IMR-90 (cell line): ENCODE measurements at regions not wholly inside any gene's neighbourhood (a gene's known extent, or its start where the extent isn't known, plus 50 kb on each side); places are given as distances from the start of the nearest gene placed in this dataset.

ENCODE experiments used
- ATAC-seq: fragments of 200-7000 bp; cut with Tn5 transposase; 2 replicates; pipeline ENCODE4 v1.9.1; 2020; ENCODE audit warnings: low read depth, mild to moderate bottlenecking, moderate library complexity
- BruUV-seq: library from RNA; stranded (reverse); fragments of 400-500 nt; replicated peaks from 2 replicates; lab custom pipeline; 2021; lab: Mats Ljungman, UMichigan
- CTCF ChIA-PET: fragments of 300-600 bp; formaldehyde crosslinking; extraction: SDS; loops from one replicate; lab custom pipeline; 2021; ENCODE audit warnings: antibody characterized with exemption; lab: Yijun Ruan, JAX
- POLR2A ChIA-PET: fragments of 300-600 bp; sonication (Branson Sonifier 250); formaldehyde crosslinking; loops from one replicate; lab custom pipeline; 2022; ENCODE audit warnings: antibody characterized with exemption; ENCODE audit not compliant: unreplicated experiment; lab: Charles Lee
- DNase-seq: peaks from one replicate; pipeline ENCODE4 v3.0.0; 2013
- H2AFZ ChIP-seq: replicated peaks from 2 replicates; pipeline ENCODE3; 2013; ENCODE audit warnings: low read length, mild to moderate bottlenecking; ENCODE audit not compliant: poor library complexity
- H2AK5ac ChIP-seq: 2 replicates; pipeline ENCODE4 v1.6.1; 2013; ENCODE audit warnings: low read depth, low read length, inconsistent platforms
- H2AK9ac ChIP-seq: replicated peaks from 2 replicates; pipeline ENCODE3; 2013; ENCODE audit warnings: mild to moderate bottlenecking, low read depth, low read length, moderate library complexity; ENCODE audit not compliant: poor library complexity
- H2BK120ac ChIP-seq: 2 replicates; pipeline ENCODE4 v1.6.1; 2013; ENCODE audit warnings: low read depth, low read length, inconsistent platforms
- H2BK15ac ChIP-seq: 3 replicates; pipeline ENCODE4 v1.6.1; 2013; ENCODE audit warnings: low read depth, low read length, inconsistent platforms
- H2BK20ac ChIP-seq: 2 replicates; pipeline ENCODE4 v1.6.1; 2013; ENCODE audit warnings: low read depth, mild to moderate bottlenecking, inconsistent platforms, low read length, moderate library complexity
- H2BK5ac ChIP-seq: 2 replicates; pipeline ENCODE4 v1.6.1; 2013; ENCODE audit warnings: mild to moderate bottlenecking, low read depth, low read length, inconsistent platforms; ENCODE audit not compliant: poor library complexity, severe bottlenecking
- H3K14ac ChIP-seq: replicated peaks from 2 replicates; pipeline ENCODE4 v1.6.1; 2013; ENCODE audit warnings: low read depth, low read length, inconsistent platforms
- H3K18ac ChIP-seq: 2 replicates; pipeline ENCODE4 v1.6.1; 2013; ENCODE audit warnings: low read depth, low read length, control low read depth
- H3K23ac ChIP-seq: 2 replicates; pipeline ENCODE4 v1.6.1; 2013; ENCODE audit warnings: low read depth, low read length, inconsistent platforms
- H3K27ac ChIP-seq: 2 replicates; pipeline ENCODE4 v1.5.1; 2013; ENCODE audit warnings: mild to moderate bottlenecking, control low read depth, low read length; ENCODE audit not compliant: insufficient read depth
- H3K27me3 ChIP-seq: 2 replicates; pipeline ENCODE4 v1.6.1; 2013; ENCODE audit warnings: low read length; ENCODE audit not compliant: control insufficient read depth, insufficient read depth
- H3K36me3 ChIP-seq: 2 replicates; pipeline ENCODE4 v1.6.1; 2013; ENCODE audit warnings: low read length, mixed read lengths; ENCODE audit not compliant: control insufficient read depth, insufficient read depth
- H3K4ac ChIP-seq: 2 replicates; pipeline ENCODE4 v1.6.1; 2013; ENCODE audit warnings: low read depth, low read length, inconsistent platforms
- H3K4me1 ChIP-seq: 2 replicates; pipeline ENCODE4 v1.6.1; 2013; ENCODE audit warnings: low read length, mixed read lengths; ENCODE audit not compliant: control insufficient read depth, insufficient read depth
- H3K4me2 ChIP-seq: 2 replicates; pipeline ENCODE4 v1.6.1; 2013; ENCODE audit warnings: low read depth, mild to moderate bottlenecking, control low read depth, low read length, moderate library complexity
- H3K4me3 ChIP-seq: 2 replicates; pipeline ENCODE4 v1.5.1; 2013; ENCODE audit warnings: low read depth, mild to moderate bottlenecking, control low read depth, low read length, moderate library complexity; ENCODE audit not compliant: insufficient read depth
- H3K56ac ChIP-seq: 2 replicates; pipeline ENCODE4 v1.6.1; 2013; ENCODE audit warnings: low read length, inconsistent platforms; ENCODE audit not compliant: insufficient read depth; ENCODE audit errors: extremely low read depth
- H3K79me1 ChIP-seq, 2 experiments: 2 replicates each; pipeline ENCODE4 v1.6.1; 2013; ENCODE audit warnings: low read length in 2 of 2, inconsistent platforms in 1 of 2, low read depth in 1 of 2
- H3K9ac ChIP-seq: 2 replicates; pipeline ENCODE4 v1.6.1; 2013; ENCODE audit warnings: low read depth, low read length, control low read depth
- H3K9me1 ChIP-seq: 2 replicates; pipeline ENCODE4 v1.6.1; 2013; ENCODE audit warnings: low read length, inconsistent platforms; ENCODE audit not compliant: insufficient read depth
- H3K9me3 ChIP-seq: 2 replicates; pipeline ENCODE4 v1.6.1; 2013; ENCODE audit warnings: low read length; ENCODE audit not compliant: control insufficient read depth, insufficient read depth
- H4K20me1 ChIP-seq: 2 replicates; pipeline ENCODE4 v1.6.1; 2013; ENCODE audit warnings: low read length, inconsistent platforms; ENCODE audit not compliant: insufficient read depth
- H4K5ac ChIP-seq: 2 replicates; pipeline ENCODE4 v1.6.1; 2013; ENCODE audit warnings: mild to moderate bottlenecking, low read depth, low read length, control low read depth
- H4K8ac ChIP-seq, 2 experiments: 2 replicates each; pipeline ENCODE4 v1.6.1; 2013; ENCODE audit warnings: low read depth in 2 of 2, low read length in 2 of 2, control low read depth in 1 of 2, inconsistent platforms in 1 of 2
- H4K91ac ChIP-seq: 2 replicates; pipeline ENCODE4 v1.6.1; 2013; ENCODE audit warnings: low read depth, low read length, inconsistent platforms; ENCODE audit not compliant: insufficient read depth
- BHLHE40 ChIP-seq: fragments of 150-350 bp; IDR thresholded peaks from 2 replicates; pipeline ENCODE4 v1.6.1; 2016; ENCODE audit warnings: mild to moderate bottlenecking, low read depth, low read length
- CEBPB ChIP-seq: IDR thresholded peaks from 2 replicates; pipeline ENCODE4 v1.6.1; 2012; ENCODE audit warnings: low read depth, low read length, improper control_type of control experiment
- CHD1 ChIP-seq: IDR thresholded peaks from 2 replicates; pipeline ENCODE4 v1.6.1; 2012; ENCODE audit warnings: low read depth, low read length, improper control_type of control experiment
- FOS ChIP-seq: fragments of 150-350 bp; IDR thresholded peaks from 2 replicates; pipeline ENCODE4 v1.6.1; 2016; ENCODE audit warnings: low read depth, low read length
- MAFK ChIP-seq: IDR thresholded peaks from 2 replicates; pipeline ENCODE4 v1.6.1; 2012; ENCODE audit warnings: low read depth, low read length, improper control_type of control experiment
- MAZ ChIP-seq: IDR thresholded peaks from 2 replicates; pipeline ENCODE4 v1.6.1; 2012; ENCODE audit warnings: low read depth, mild to moderate bottlenecking, low read length, improper control_type of control experiment, moderate library complexity, borderline replicate concordance
- MXI1 ChIP-seq: IDR thresholded peaks from 2 replicates; pipeline ENCODE4 v1.6.1; 2012; ENCODE audit warnings: low read depth, mild to moderate bottlenecking, low read length, moderate library complexity, borderline replicate concordance
- NFE2L2 ChIP-seq: fragments of 150-350 bp; IDR thresholded peaks from 2 replicates; pipeline ENCODE4 v1.6.1; 2016; ENCODE audit warnings: low read depth, mild to moderate bottlenecking, low read length
- POLR2A ChIP-seq: IDR thresholded peaks from 2 replicates; pipeline ENCODE4 v1.6.1; 2012; ENCODE audit warnings: mild to moderate bottlenecking, low read depth, low read length
- RAD21 ChIP-seq: IDR thresholded peaks from 2 replicates; pipeline ENCODE4 v1.6.1; 2012; ENCODE audit warnings: low read length, improper control_type of control experiment
- RCOR1 ChIP-seq: IDR thresholded peaks from 2 replicates; pipeline ENCODE4 v1.6.1; 2012; ENCODE audit warnings: mild to moderate bottlenecking, low read length, improper control_type of control experiment; ENCODE audit not compliant: insufficient replicate concordance
- RFX5 ChIP-seq: IDR thresholded peaks from 2 replicates; pipeline ENCODE4 v1.8.0; 2012; ENCODE audit warnings: low read depth, mild to moderate bottlenecking, low read length, moderate library complexity
- SMC3 ChIP-seq: fragments of 150-350 bp; IDR thresholded peaks from 2 replicates; pipeline ENCODE4 v1.6.1; 2016; ENCODE audit warnings: low read depth, mild to moderate bottlenecking, antibody characterized with exemption, low read length, moderate library complexity
- USF2 ChIP-seq: fragments of 150-350 bp; IDR thresholded peaks from 2 replicates; pipeline ENCODE4 v1.6.1; 2017; ENCODE audit warnings: mild to moderate bottlenecking, antibody characterized with exemption, low read length, low read depth
- WGBS, 2 experiments: methylation state at CpG; one replicate each; pipeline versions ENCODE4 v1.1.5 to v1.1.7; 2013; ENCODE audit warnings: missing lambda C conversion rate in 2 of 2; ENCODE audit not compliant: insufficient read length in 1 of 2; ENCODE audit errors: extremely low coverage in 2 of 2; 5-methylcytosine and 5-hydroxymethylcytosine counted together
- dilution Hi-C: fragments of 300-500 bp; cut with HindIII; formaldehyde crosslinking; loops from one replicate; pipeline ENCODE4 v1.14.3; 2018; ENCODE audit warnings: low sequenced_read_pairs; ENCODE audit not compliant: unreplicated experiment
- in situ Hi-C: fragments of 300-500 bp; cut with MboI; formaldehyde crosslinking; loops from 3 replicates; pipeline ENCODE4 v1.14.3; 2019; ENCODE audit warnings: low sequenced_read_pairs, inconsistent platforms, mixed read lengths
- intact Hi-C: fragments of 100-400 bp; cut with micrococcal nuclease; formaldehyde crosslinking; loops from 2 replicates; pipeline ENCODE4 v1.10.0; 2022
- TF ChIP-seq, protein P1 (sequence below): fragments of 150-350 bp; IDR thresholded peaks from 2 replicates; pipeline ENCODE4 v1.6.1; 2016; ENCODE audit warnings: low read depth, mild to moderate bottlenecking, low read length, moderate library complexity, borderline replicate concordance

DNA sequence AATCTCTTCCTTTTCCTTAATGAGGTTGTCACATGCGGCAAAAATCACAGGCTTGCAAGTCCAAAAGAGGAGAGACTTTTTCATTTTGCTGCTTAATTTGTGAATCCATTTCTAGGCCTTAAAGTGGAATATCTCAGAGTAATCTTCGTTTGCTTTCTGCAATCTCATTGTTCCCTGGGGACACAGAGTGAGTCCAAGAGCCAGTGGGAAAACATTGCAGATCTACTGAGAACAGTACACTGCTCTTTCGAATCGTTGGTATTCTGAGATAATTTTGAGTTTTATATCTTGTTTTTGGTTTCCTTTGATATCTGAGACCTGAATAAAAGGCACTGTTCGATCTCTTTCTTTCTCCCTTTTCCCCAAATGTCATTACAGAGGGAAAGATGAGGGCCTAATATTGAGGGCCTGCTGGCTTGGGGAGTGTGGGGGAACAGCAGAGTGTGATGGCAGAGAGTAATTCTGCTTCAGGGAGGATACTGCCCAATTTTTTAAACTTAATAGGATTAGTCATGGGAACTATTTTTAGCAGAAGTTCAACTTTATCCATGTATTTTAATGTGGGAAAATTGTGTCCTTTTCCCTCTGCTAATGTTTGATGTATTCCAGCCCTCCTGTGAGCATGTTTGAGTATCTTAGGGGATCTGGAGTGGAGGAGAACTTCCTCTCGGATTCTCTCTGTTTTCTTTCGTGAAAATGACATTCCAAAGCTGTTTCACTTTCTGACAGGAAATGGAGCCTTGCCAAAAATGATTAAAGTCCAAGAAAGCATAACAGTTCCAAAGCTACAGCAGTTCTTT is 418.2 kb upstream of the ZEB2 start:
- Histone ChIP-seq H4K8ac (peak overlapping the region; percentile 14 to 81; a peak in 2 of 4 replicates), H3K36me3 (no peaks in the 10 kb centered on the region), H2AK5ac (peak overlapping the region; percentile 65), H3K9me1 (no peaks in the 10 kb centered on the region; the same call in 1 of the 2 replicates), H3K9me3 (no peaks in the 10 kb centered on the region), H4K20me1 (no peaks in the 10 kb centered on the region), H2BK5ac (peak overlapping the region; percentile 43), H2BK120ac (peak overlapping the region; percentile 85), H4K5ac (no peak overlapping the region; the same call in 1 of the 2 replicates), H3K18ac (peak overlapping the region; percentile 16; the same call in 1 of the 2 replicates), H4K91ac (peak overlapping the region; percentile 49; the same call in 1 of the 2 replicates), H3K56ac (no peak overlapping the region), H2BK20ac (peak overlapping the region; percentile 87), H3K79me1 (no peaks in the 10 kb centered on the region), H3K4me1 (peaks cover 6% of the 10 kb centered on the region), H3K4me3 (no peak overlapping the region), H3K4me2 (peak overlapping the region; percentile 74; the same call in 1 of the 2 replicates), H3K23ac (peak overlapping the region; percentile 58; the same call in 1 of the 2 replicates), H3K14ac (peak overlapping the region; percentile 82), H3K27me3 (no peaks in the 10 kb centered on the region), H2AK9ac (no peak overlapping the region), H3K27ac (peak overlapping the region; percentile 9; the same call in 1 of the 2 replicates), H2AFZ (peak overlapping the region; percentile 59), H3K4ac (peak overlapping the region; percentile 78), H3K9ac (no peak overlapping the region; the same call in 1 of the 2 replicates), H2BK15ac (peak overlapping the region; percentile 51; the same call in 1 of the 3 replicates)
- 10% methylated on average over 1 of the region's 7 CpGs; no CpG with 5 or more reads in 1 of the 2 experiments for WGBS, 2 experiments
- in situ Hi-C loops = no loop called here
- BruUV-seq = no TSS peak
- CTCF ChIA-PET = interaction anchor here (0.6 kb wide), 1 partner anchor 1384 kb away, joined by 3 read pairs; no protein-coding TSS in a partner anchor
- peak; percentile 69 for ATAC-seq
- DNase-seq = peak; percentile 80
- dilution Hi-C loops = no loop called here
- intact Hi-C loops = no loop called here
- POLR2A ChIA-PET = interaction anchor here (0.6 kb wide), 2 partner anchors 25 to 214 kb away, joined by 3 read pairs; no protein-coding TSS in a partner anchor
- TF ChIP-seq RCOR1 (no peak), POLR2A (no peak), CEBPB (no peak), BHLHE40 (no peak), CHD1 (no peak), RFX5 (no peak), SMC3 (no peak), MAZ (no peak), NFE2L2 (no peak), RAD21 (no peak), MXI1 (no peak), FOS (no peak), MAFK (no peak), USF2 (no peak)
- TF ChIP-seq, protein P1, sequence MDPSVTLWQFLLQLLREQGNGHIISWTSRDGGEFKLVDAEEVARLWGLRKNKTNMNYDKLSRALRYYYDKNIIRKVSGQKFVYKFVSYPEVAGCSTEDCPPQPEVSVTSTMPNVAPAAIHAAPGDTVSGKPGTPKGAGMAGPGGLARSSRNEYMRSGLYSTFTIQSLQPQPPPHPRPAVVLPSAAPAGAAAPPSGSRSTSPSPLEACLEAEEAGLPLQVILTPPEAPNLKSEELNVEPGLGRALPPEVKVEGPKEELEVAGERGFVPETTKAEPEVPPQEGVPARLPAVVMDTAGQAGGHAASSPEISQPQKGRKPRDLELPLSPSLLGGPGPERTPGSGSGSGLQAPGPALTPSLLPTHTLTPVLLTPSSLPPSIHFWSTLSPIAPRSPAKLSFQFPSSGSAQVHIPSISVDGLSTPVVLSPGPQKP = no peak
